Urinary bladder (tissue), 3 donors: ENCODE measurements at regions not wholly inside any gene's neighbourhood (a gene's known extent, or its start where the extent isn't known, plus 50 kb on each side); places are given as distances from the start of the nearest gene placed in this dataset.

Experiments
- DNase-seq: peaks from one replicate; pipeline ENCODE4 v3.0.0-alpha.2; 2015; ENCODE audit errors: extremely low spot score
- H3K27ac ChIP-seq: one replicate; pipeline ENCODE4 v1.5.1; 2013; ENCODE audit warnings: low read depth, mild to moderate bottlenecking, moderate library complexity
- H3K36me3 ChIP-seq: one replicate; pipeline ENCODE4 v1.6.1; 2013; ENCODE audit warnings: mild to moderate bottlenecking, moderate library complexity; ENCODE audit not compliant: insufficient read depth
- H3K4me1 ChIP-seq: one replicate; pipeline ENCODE4 v1.6.1; 2013; ENCODE audit warnings: mild to moderate bottlenecking, moderate library complexity; ENCODE audit not compliant: insufficient read depth
- H3K4me3 ChIP-seq: one replicate; pipeline ENCODE4 v1.5.1; 2013; ENCODE audit warnings: low read depth, low read length
- WGBS: extraction: QIAGEN DNeasy Blood & Tissue Kit; methylation state at CpG from one replicate; pipeline ENCODE4 v1.1.7; 2013; 5-methylcytosine and 5-hydroxymethylcytosine counted together
- donor health status: healthy with polysubstance abuse.
- donor health status: healthy.

GRCh38 chr5:29930316-29930715 lies 1263.2 kb upstream of the CDH6 start:
- Histone ChIP-seq H3K27ac (no peak overlapping the region), H3K36me3 (no peaks in the 10 kb centered on the region), H3K4me3 (no peak overlapping the region), H3K4me1 (no peaks in the 10 kb centered on the region)
- 73% methylated on average over 3 of the region's 3 CpGs for WGBS
- DNase-seq: no peak

GRCh38 chr5:29924107-29924506 lies 1269.4 kb upstream of the CDH6 start:
- no peak overlapping the region for H3K4me3 ChIP-seq
- no peaks in the 10 kb centered on the region for H3K36me3 ChIP-seq
- H3K4me1 ChIP-seq: no peaks in the 10 kb centered on the region
- DNase-seq: no peak
- no peak overlapping the region for H3K27ac ChIP-seq
- 67% methylated on average over 2 of the region's 2 CpGs for WGBS

GRCh38 chr5:29905626-29906353 lies 1287.7 kb upstream of the CDH6 start:
- WGBS: 88% methylated on average over 15 of the region's 15 CpGs
- H3K27ac ChIP-seq: no peak overlapping the region
- H3K4me3 ChIP-seq: no peak overlapping the region
- H3K4me1 ChIP-seq: no peaks in the 10 kb centered on the region
- DNase-seq: no peak
- H3K36me3 ChIP-seq: no peaks in the 10 kb centered on the region

GRCh38 chr5:29902859-29903258 lies 1290.6 kb upstream of the CDH6 start:
- WGBS: 72% methylated on average over 2 of the region's 2 CpGs
- H3K36me3 ChIP-seq: no peaks in the 10 kb centered on the region
- no peak overlapping the region for H3K27ac ChIP-seq
- H3K4me3 ChIP-seq: no peak overlapping the region
- H3K4me1 ChIP-seq: no peaks in the 10 kb centered on the region
- DNase-seq: no peak

GRCh38 chr5:29899583-29899982 lies 1293.9 kb upstream of the CDH6 start:
- no peak overlapping the region for H3K4me3 ChIP-seq
- 66% methylated on average over 2 of the region's 2 CpGs for WGBS
- no peaks in the 10 kb centered on the region for H3K4me1 ChIP-seq
- no peak overlapping the region for H3K27ac ChIP-seq
- no peak for DNase-seq
- no peaks in the 10 kb centered on the region for H3K36me3 ChIP-seq

GRCh38 chr5:29897916-29898315 lies 1295.6 kb upstream of the CDH6 start:
- no peaks in the 10 kb centered on the region for H3K4me1 ChIP-seq
- no peak overlapping the region for H3K27ac ChIP-seq
- H3K4me3 ChIP-seq: no peak overlapping the region
- DNase-seq: no peak
- no peaks in the 10 kb centered on the region for H3K36me3 ChIP-seq

GRCh38 chr5:29896646-29897045 lies 1296.8 kb upstream of the CDH6 start:
- Histone ChIP-seq H3K4me1 (no peaks in the 10 kb centered on the region), H3K4me3 (no peak overlapping the region), H3K27ac (no peak overlapping the region), H3K36me3 (no peaks in the 10 kb centered on the region)
- 78% methylated on average over 1 of the region's 1 CpG for WGBS
- DNase-seq: no peak

- H3K4me1 ChIP-seq: no peaks in the 10 kb centered on the region
- H3K36me3 ChIP-seq: no peaks in the 10 kb centered on the region
- H3K4me3 ChIP-seq: no peak overlapping the region
- no peak for DNase-seq
- H3K27ac ChIP-seq: no peak overlapping the region
- WGBS: 75% methylated on average over 2 of the region's 2 CpGs
Observed at GRCh38 chr5:29894668-29895067, 1298.8 kb upstream of the CDH6 start.

- Histone ChIP-seq H3K4me1 (no peaks in the 10 kb centered on the region), H3K4me3 (no peak overlapping the region), H3K36me3 (no peaks in the 10 kb centered on the region), H3K27ac (no peak overlapping the region)
- no peak for DNase-seq
- 67% methylated on average over 6 of the region's 6 CpGs for WGBS
Observed at GRCh38 chr5:29889051-29889450, 1304.4 kb upstream of the CDH6 start.

- DNase-seq: no peak
- WGBS: 85% methylated on average over 9 of the region's 9 CpGs
- Histone ChIP-seq H3K36me3 (no peaks in the 10 kb centered on the region), H3K4me3 (no peak overlapping the region), H3K27ac (no peak overlapping the region), H3K4me1 (no peaks in the 10 kb centered on the region)
Observed at GRCh38 chr5:29885595-29885994, 1307.9 kb upstream of the CDH6 start.

GRCh38 chr5:29882036-29882435 lies 1311.5 kb upstream of the CDH6 start:
- H3K27ac ChIP-seq: no peak overlapping the region
- H3K36me3 ChIP-seq: no peaks in the 10 kb centered on the region
- no peak for DNase-seq
- 85% methylated on average over 8 of the region's 8 CpGs for WGBS
- H3K4me1 ChIP-seq: no peaks in the 10 kb centered on the region
- no peak overlapping the region for H3K4me3 ChIP-seq

GRCh38 chr5:29879401-29879800 lies 1314.1 kb upstream of the CDH6 start:
- H3K4me3 ChIP-seq: no peak overlapping the region
- WGBS: 71% methylated on average over 6 of the region's 6 CpGs
- no peaks in the 10 kb centered on the region for H3K36me3 ChIP-seq
- H3K4me1 ChIP-seq: no peaks in the 10 kb centered on the region
- H3K27ac ChIP-seq: no peak overlapping the region
- no peak for DNase-seq

- WGBS: over 99% methylated on average over 2 of the region's 2 CpGs
- Histone ChIP-seq H3K36me3 (no peaks in the 10 kb centered on the region), H3K4me3 (no peak overlapping the region), H3K4me1 (no peaks in the 10 kb centered on the region), H3K27ac (no peak overlapping the region)
- DNase-seq: no peak
Observed at GRCh38 chr5:29878599-29878998, 1314.9 kb upstream of the CDH6 start.

- DNase-seq: no peak
- Histone ChIP-seq H3K27ac (no peak overlapping the region), H3K36me3 (no peaks in the 10 kb centered on the region), H3K4me1 (no peaks in the 10 kb centered on the region), H3K4me3 (no peak overlapping the region)
- 85% methylated on average over 2 of the region's 2 CpGs for WGBS
Observed at GRCh38 chr5:29867155-29867554, 1326.3 kb upstream of the CDH6 start.

- 44% methylated on average over 2 of the region's 2 CpGs for WGBS
- DNase-seq: no peak
- Histone ChIP-seq H3K4me3 (no peak overlapping the region), H3K27ac (no peak overlapping the region), H3K36me3 (no peaks in the 10 kb centered on the region), H3K4me1 (no peaks in the 10 kb centered on the region)
Observed at GRCh38 chr5:29853711-29854220, 1339.7 kb upstream of the CDH6 start.
